Suppressor macrophage treated with lipopolysaccharide for 1 hour (primary cell): ENCODE measurements at regions not wholly inside any gene's neighbourhood (a gene's known extent, or its start where the extent isn't known, plus 50 kb on each side); places are given as distances from the start of the nearest gene placed in this dataset.

Source experiments
- DNase-seq, 3 donors: peaks; one replicate each; pipeline ENCODE4 v3.0.0-alpha.2; 2020 to 2022

- no peak for DNase-seq
These were observed 445.3 kb downstream of the ADRA2A start for GRCh38 chr10:111522141-111522540.

- DNase-seq, result no peak
These were observed 445.7 kb downstream of the ADRA2A start for GRCh38 chr10:111522551-111522950.

GRCh38 chr10:111523016-111523415 is 446.2 kb downstream of the ADRA2A start:
- DNase-seq, result no peak

DNA sequence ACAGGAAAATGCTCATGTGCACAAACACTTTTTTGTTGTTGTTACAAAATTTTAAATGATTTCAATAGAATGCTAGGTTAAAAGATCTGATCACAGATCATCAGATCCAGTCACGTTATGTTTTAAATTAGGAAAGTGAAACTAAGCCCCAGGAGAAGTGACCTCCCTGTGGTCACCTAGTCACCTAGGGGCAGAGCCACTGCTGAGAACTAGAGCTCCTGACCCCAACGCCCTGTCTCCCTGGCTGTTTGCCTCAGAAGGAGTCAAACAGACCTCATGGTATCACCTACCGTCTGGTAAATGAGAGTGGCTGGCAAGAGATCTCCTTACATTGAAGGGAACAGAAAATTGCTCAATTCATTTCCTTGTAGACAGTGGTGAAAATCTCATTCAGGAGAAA is 447.3 kb downstream of the ADRA2A start:
- no peak for DNase-seq

GRCh38 chr10:111525696-111526095 is 448.9 kb downstream of the ADRA2A start:
- DNase-seq, result no peak

GRCh38 chr10:111531690-111532089 is 454.9 kb downstream of the ADRA2A start:
- DNase-seq, result no peak

- no peak for DNase-seq
These were observed 455.3 kb downstream of the ADRA2A start for GRCh38 chr10:111532139-111532538.

GRCh38 chr10:111539246-111539645 is 462.4 kb downstream of the ADRA2A start:
- DNase-seq, result no peak

DNA sequence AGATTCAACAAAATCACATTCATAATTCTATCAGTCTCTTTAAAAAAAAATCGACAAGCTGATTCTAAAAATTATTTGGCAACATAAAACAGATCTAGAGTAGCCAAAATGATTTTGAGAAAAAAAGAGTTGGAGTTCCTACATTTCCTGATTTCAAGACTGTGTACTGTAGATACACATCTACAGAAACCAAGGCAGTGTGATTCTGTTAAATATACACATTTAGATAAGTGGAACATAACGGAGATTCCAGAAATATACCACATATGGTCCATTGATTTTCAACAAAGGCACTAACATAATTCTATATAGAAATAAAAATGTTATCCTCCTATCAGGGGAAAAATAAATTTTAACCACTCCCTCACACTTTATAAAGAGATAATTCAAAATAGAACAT is 467.0 kb downstream of the ADRA2A start:
- no peak for DNase-seq

DNA sequence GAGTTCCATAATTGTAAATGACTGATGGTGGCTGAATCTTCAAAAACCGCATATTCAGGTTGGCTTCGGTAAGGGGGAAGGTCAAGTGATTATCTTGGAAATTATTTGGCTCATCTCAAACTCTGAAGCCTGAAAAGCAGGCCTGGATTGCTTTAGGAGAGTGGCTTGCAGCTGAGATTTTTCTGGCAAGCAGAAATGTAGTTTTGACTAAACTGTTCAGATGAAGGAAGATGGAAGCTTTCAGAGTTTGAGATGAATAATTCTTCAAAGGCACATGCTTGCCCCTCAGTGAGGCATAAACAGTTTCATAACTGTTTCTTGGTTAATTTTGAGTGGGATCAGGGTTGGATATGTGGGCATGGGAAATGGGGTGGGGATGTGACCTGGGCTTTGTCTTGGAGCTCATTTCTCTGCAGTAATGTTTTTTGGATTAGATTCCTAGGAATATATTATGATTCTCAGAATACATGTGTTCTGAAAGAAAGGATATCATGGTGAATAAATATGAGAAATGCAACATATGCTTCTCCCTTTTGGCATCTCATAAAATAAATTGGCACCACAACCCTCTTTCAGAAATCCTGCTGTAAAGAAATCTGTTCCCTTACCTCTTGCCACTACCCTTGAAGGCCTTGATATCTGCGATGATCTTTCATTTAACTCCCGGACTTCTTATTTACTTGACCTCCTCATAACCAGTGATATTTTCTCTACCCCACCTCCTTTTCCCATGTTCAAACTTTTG is 469.2 kb downstream of the ADRA2A start:
- no peak for DNase-seq

- no peak for DNase-seq
These were observed 471.4 kb downstream of the ADRA2A start for GRCh38 chr10:111548084-111548726.

DNA sequence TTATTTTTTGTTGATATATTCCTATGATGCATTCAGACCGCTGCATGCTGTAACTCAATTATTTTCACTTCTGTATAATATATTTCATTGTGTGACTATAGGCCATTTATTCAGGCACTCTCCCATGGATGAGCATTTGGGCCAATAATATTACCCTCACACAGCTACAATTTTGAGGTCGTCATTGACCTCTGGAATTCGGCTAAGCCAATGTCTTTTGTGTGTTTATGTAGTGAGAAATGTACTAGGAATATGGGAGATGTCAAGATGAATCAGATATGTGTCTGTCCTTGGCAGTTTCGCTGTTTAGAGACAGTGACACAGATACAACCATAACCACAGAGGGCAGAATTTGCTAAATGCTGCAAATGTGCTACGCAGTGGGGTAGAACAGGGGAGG is 474.2 kb downstream of the ADRA2A start:
- DNase-seq, result no peak

- no peak for DNase-seq
These were observed 479.8 kb downstream of the ADRA2A start for GRCh38 chr10:111556666-111557065.

- no peak for DNase-seq
These were observed 481.4 kb downstream of the ADRA2A start for GRCh38 chr10:111558211-111558610.

DNA sequence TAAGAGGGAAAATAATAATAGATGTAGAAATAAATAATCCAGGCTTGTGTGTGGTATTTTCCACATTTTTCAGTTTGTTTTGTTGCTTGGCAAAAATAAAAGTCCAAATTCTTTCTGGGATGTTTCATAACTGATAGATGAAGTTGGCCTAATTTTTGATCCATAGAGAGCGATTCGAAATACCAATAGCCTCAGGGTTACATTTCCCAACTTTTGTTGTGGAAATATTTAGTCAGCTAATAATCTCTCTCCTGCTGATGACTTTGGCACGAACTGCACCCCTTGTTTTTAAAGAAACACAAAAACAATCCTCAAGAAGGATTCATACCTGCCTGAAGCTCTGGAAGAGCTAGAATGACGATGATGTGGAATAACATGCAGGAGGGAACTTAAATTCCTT is 483.2 kb downstream of the ADRA2A start:
- DNase-seq, result no peak

GRCh38 chr10:111561124-111561523 is 484.3 kb downstream of the ADRA2A start:
- no peak for DNase-seq

- DNase-seq, result no peak
These were observed 488.7 kb downstream of the ADRA2A start for GRCh38 chr10:111565542-111565941.

- no peak for DNase-seq
These were observed 501.2 kb downstream of the ADRA2A start for GRCh38 chr10:111578076-111578475.

GRCh38 chr10:111579473-111579872 is 502.6 kb downstream of the ADRA2A start:
- no peak for DNase-seq

GRCh38 chr10:111590703-111591102 is 513.9 kb downstream of the ADRA2A start:
- DNase-seq, result no peak

- DNase-seq, result peak in 1 of 3 donors; percentile 7
These were observed 516.7 kb downstream of the ADRA2A start for GRCh38 chr10:111593578-111593977.

GRCh38 chr10:111595173-111595572 is 518.3 kb downstream of the ADRA2A start:
- no peak for DNase-seq

GRCh38 chr10:111598433-111599059 is 521.7 kb downstream of the ADRA2A start:
- DNase-seq, result peak; percentile 63 to 69 (median 64)

- no peak for DNase-seq
These were observed 523.1 kb downstream of the ADRA2A start for GRCh38 chr10:111599943-111600342.
